ENCODE measurements at regions not wholly inside any gene's neighbourhood (a gene's known extent, or its start where the extent isn't known, plus 50 kb on each side); places are given as distances from the start of the nearest gene placed in this dataset.

- no peak for TF ChIP-seq EP300 (IDR thresholded peaks at IDR 0.05; ENCODE audit: low read length)
- no peak for TF ChIP-seq ZBTB49 (CRISPR knock-in tag; IDR thresholded peaks at IDR 0.05; ENCODE audit: borderline replicate concordance)
Observed at GRCh38 chr15:91651251-91651650, 202.3 kb upstream of the SLCO3A1 start.
